ENCODE measurements at regions not wholly inside any gene's neighbourhood (a gene's known extent, or its start where the extent isn't known, plus 50 kb on each side); places are given as distances from the start of the nearest gene placed in this dataset.

- no peak for DNase-seq (ENCODE audit: unreplicated experiment)
- Mint-ChIP-seq H3K4me3 (ENCODE audit: unreplicated experiment) (no peak overlapping the region), H3K27me3 (ENCODE audit: insufficient read depth, unreplicated experiment) (no peaks in the 10 kb centered on the region), H3K9me3 (ENCODE audit: unreplicated experiment) (no peaks in the 10 kb centered on the region), H3K4me1 (ENCODE audit: insufficient read depth, unreplicated experiment) (peaks cover 6% of the 10 kb centered on the region), H3K36me3 (ENCODE audit: insufficient read depth, unreplicated experiment) (no peaks in the 10 kb centered on the region), H3K27ac (ENCODE audit: low read depth, unreplicated experiment) (no peak overlapping the region)
- ChIA-PET POLR2A (no interaction called here), CTCF (no interaction called here)
- intact Hi-C loops (cut with micrococcal nuclease): no loop called here
- no TSS peak for BruUV-seq (replicated peaks)
- TF ChIP-seq CTCF (IDR thresholded peaks at IDR 0.05; ENCODE audit: unreplicated experiment): no peak
Observed at GRCh38 chr4:177761692-177762091, 319.5 kb upstream of the AGA start.

GRCh38 chr4:177769155-177769554 is 326.9 kb upstream of the AGA start:
- intact Hi-C loops (cut with micrococcal nuclease): no loop called here
- POLR2A ChIA-PET: no interaction called here
- CTCF ChIA-PET: interaction anchor here (0.6 to 0.7 kb wide), 2 partner anchors 539 to 1369 kb away, joined by 3 to 5 read pairs; no protein-coding TSS in a partner anchor
- no peak for TF ChIP-seq CTCF (IDR thresholded peaks at IDR 0.05; ENCODE audit: unreplicated experiment)
- H3K27me3 Mint-ChIP-seq (ENCODE audit: insufficient read depth, unreplicated experiment): no peaks in the 10 kb centered on the region
- H3K4me1 Mint-ChIP-seq (ENCODE audit: insufficient read depth, unreplicated experiment): no peaks in the 10 kb centered on the region
- H3K27ac Mint-ChIP-seq (ENCODE audit: low read depth, unreplicated experiment): no peak overlapping the region
- H3K36me3 Mint-ChIP-seq (ENCODE audit: insufficient read depth, unreplicated experiment): no peaks in the 10 kb centered on the region
- H3K9me3 Mint-ChIP-seq (ENCODE audit: unreplicated experiment): no peaks in the 10 kb centered on the region
- no peak for DNase-seq (ENCODE audit: unreplicated experiment)
- no TSS peak for BruUV-seq (replicated peaks)
- H3K4me3 Mint-ChIP-seq (ENCODE audit: unreplicated experiment): no peak overlapping the region

DNA sequence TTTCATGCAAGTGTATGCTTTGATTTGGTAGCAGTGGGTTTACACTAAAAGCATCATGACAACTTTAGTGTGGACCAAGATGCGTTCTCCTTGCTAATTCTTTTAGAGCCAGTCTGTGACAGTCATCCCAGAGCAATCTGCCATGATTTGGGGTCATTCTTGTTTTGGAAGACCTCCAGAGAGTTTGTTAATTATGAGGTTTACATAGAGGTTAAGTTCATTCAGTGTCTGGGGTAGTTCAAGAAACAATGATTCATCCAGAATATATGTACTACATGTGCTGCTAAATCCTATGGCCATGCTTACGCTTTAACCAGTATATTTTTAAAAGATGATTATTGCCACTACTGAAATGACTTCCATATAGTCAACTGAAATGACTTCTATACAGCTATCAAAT is 328.5 kb upstream of the AGA start:
- ChIA-PET POLR2A (interaction anchor here (0.6 kb wide), 1 partner anchor 17 kb away, joined by 3 read pairs; no protein-coding TSS in a partner anchor), CTCF (interaction anchor here (0.8 kb wide), 1 partner anchor 217 kb away, joined by 3 read pairs; no protein-coding TSS in a partner anchor)
- DNase-seq (ENCODE audit: unreplicated experiment): no peak
- intact Hi-C loops (cut with micrococcal nuclease): no loop called here
- Mint-ChIP-seq H3K36me3 (ENCODE audit: insufficient read depth, unreplicated experiment) (no peaks in the 10 kb centered on the region), H3K27me3 (ENCODE audit: insufficient read depth, unreplicated experiment) (no peaks in the 10 kb centered on the region), H3K4me3 (ENCODE audit: unreplicated experiment) (no peak overlapping the region), H3K27ac (ENCODE audit: low read depth, unreplicated experiment) (no peak overlapping the region), H3K9me3 (ENCODE audit: unreplicated experiment) (no peaks in the 10 kb centered on the region), H3K4me1 (ENCODE audit: insufficient read depth, unreplicated experiment) (no peaks in the 10 kb centered on the region)
- TF ChIP-seq CTCF (IDR thresholded peaks at IDR 0.05; ENCODE audit: unreplicated experiment): no peak
- no TSS peak for BruUV-seq (replicated peaks)

DNA sequence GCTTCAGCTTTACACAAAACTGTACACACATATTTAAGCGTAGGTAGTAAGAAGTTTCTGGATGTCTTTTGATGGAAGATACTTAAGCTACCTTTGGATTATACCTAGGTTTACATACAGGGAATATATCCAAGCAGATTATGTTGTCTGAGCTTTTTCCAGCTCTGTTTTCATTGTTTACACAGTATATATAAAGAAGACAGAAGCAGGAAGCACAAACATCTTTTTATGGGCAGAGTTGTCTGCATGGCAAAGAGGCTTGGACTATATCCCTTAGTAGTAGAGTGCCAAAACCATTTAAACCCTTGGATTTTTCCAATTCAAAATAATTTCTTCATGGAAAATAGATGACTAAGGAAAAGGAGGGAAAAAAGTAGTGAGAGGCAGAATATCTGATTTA is 329.4 kb upstream of the AGA start:
- no peaks in the 10 kb centered on the region for H3K27me3 Mint-ChIP-seq (ENCODE audit: insufficient read depth, unreplicated experiment)
- intact Hi-C loops (cut with micrococcal nuclease): no loop called here
- no peaks in the 10 kb centered on the region for H3K4me1 Mint-ChIP-seq (ENCODE audit: insufficient read depth, unreplicated experiment)
- CTCF ChIA-PET: interaction anchor here (0.6 to 0.8 kb wide), 2 partner anchors 120 to 218 kb away, joined by 3 read pairs; no protein-coding TSS in a partner anchor
- no peaks in the 10 kb centered on the region for H3K9me3 Mint-ChIP-seq (ENCODE audit: unreplicated experiment)
- H3K27ac Mint-ChIP-seq (ENCODE audit: low read depth, unreplicated experiment): no peak overlapping the region
- no TSS peak for BruUV-seq (replicated peaks)
- H3K36me3 Mint-ChIP-seq (ENCODE audit: insufficient read depth, unreplicated experiment): no peaks in the 10 kb centered on the region
- POLR2A ChIA-PET: no interaction called here
- no peak for TF ChIP-seq CTCF (IDR thresholded peaks at IDR 0.05; ENCODE audit: unreplicated experiment)
- no peak for DNase-seq (ENCODE audit: unreplicated experiment)
- no peak overlapping the region for H3K4me3 Mint-ChIP-seq (ENCODE audit: unreplicated experiment)
